ENCODE measurements at regions not wholly inside any gene's neighbourhood (a gene's known extent, or its start where the extent isn't known, plus 50 kb on each side); places are given as distances from the start of the nearest gene placed in this dataset.
"Not testable (repeated sequence)": the region's sequence is repeated elsewhere in the genome, so short reads cannot be mapped to it uniquely, and the experiment has no call there.

DNA sequence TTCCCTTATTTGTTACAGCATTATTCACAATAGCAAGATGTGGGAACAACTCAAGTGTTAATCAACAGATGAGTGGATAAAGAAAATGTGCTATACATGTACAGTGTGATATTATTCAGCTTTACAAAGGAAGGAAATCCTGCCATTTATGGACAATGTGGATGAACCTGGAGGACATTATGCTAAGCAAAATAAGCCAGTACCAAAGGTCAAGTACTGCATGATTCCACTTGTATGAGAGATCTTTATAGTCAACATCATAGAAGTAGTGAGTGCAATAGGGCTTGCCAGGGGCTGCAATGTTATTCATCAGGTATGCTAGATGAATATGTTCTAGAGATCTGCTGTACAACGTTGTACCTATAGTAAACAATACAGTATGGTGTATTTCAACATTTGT lies 138.5 kb upstream of the AGR3 start:
- no peak for DNase-seq

GRCh38 chr7:17021205-17021604 lies 139.4 kb upstream of the AGR3 start:
- DNase-seq: no peak

- no peak for DNase-seq
These were observed 141.1 kb upstream of the AGR3 start for GRCh38 chr7:17022920-17023319.

DNA sequence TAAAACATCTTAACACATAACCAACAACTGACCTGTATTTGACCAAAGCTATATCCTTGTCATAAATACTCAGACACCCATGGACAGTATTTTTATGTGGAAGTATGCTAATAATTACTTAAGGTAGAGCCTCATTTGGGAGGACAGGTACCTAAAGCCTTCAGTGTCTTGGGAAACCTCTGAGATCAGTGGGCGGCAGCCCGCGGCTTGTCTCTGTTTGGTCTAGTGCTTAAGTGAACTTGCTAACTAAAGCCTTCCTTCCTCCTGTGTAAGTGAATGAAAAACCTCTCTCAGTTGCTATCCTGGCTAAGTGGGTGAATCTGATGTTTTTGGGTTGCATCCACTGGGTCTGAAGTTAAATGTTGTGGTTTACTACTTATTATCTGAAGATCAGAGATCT lies 144.5 kb upstream of the AGR3 start:
- DNase-seq: no peak

- DNase-seq: no peak
These were observed 145.5 kb upstream of the AGR3 start for GRCh38 chr7:17027143-17027788.

GRCh38 chr7:17027789-17028152 lies 146.0 kb upstream of the AGR3 start:
- no peak for DNase-seq

DNA sequence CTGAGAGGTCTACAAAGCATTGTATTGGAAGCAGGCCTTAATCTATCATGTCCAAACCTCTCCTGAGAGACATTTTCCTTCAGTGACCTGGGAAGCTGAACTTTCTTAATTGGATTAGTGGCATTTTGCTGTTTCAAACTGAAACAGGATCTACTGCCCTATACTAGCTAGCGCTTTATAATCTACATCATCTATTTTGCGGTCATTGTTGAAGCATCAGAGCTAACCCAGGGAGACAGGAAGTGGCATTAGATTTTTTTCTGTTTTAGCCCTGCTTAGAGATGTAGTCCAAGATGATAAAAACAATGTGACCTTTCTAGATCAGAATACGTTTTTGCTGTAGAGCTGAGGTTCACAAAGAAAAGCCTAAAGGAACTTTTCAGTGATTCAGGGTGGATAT lies 147.4 kb upstream of the AGR3 start:
- DNase-seq: no peak

DNA sequence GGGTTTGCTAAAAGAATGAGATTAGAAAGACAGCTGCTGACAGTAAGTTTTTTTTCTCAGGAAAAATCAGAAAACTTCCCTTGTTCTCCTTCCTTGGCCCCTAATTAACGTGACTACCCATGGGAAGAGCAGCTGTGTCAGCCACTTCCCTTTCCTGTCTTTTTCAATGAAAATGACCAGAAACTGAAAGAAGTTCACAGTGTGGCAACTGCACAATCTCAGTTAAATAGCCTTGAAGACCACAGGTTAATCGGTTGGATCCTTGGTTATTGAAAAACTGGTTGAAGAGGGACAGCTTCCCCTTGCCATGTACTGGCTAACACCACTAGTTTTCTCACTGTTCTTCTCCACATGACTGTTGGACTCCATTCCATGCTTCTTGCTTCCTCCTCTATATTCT lies 148.8 kb upstream of the AGR3 start:
- peak; percentile 18 for DNase-seq

- no peak for DNase-seq
These were observed 150.2 kb upstream of the AGR3 start for GRCh38 chr7:17031906-17032551.

- DNase-seq: no peak
These were observed 151.5 kb upstream of the AGR3 start for GRCh38 chr7:17033245-17033644.

DNA sequence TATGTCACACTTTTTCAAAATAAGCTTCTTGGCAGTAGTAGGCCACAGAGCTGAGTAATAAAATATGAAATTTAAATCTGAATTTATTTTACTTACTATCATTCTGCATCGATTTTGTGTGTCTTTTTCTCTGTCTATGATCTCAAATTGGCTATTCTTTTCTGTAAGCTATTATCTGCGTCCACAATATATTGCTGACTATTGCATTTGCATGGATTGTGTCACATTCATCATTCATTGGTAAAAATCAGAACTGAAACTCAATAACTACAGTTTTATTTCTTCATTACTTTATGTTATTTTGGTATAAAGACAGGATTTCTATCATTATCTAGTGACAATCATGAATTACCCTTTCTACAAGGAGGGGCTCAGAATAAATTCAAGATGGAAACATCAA lies 154.8 kb upstream of the AGR3 start:
- no peak for DNase-seq

DNA sequence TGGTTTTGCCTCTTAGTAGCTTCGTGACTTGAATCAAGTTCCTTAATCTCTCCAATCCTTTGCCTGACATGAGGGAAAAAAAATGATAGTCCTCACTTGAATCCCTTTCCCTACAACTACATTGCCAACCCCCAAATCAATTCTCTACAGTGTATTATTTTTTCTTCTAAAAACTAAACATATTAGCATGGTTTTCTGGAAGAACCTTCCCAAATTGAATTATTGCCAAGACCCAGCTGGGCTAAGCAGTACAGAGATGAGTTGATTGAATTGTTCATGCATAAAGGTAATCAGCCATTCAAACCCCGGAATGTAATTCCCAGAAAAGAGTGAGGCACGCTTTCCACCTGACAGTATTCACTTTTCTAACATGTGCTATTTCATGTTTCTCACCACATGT lies 155.6 kb upstream of the AGR3 start:
- DNase-seq: no peak

DNA sequence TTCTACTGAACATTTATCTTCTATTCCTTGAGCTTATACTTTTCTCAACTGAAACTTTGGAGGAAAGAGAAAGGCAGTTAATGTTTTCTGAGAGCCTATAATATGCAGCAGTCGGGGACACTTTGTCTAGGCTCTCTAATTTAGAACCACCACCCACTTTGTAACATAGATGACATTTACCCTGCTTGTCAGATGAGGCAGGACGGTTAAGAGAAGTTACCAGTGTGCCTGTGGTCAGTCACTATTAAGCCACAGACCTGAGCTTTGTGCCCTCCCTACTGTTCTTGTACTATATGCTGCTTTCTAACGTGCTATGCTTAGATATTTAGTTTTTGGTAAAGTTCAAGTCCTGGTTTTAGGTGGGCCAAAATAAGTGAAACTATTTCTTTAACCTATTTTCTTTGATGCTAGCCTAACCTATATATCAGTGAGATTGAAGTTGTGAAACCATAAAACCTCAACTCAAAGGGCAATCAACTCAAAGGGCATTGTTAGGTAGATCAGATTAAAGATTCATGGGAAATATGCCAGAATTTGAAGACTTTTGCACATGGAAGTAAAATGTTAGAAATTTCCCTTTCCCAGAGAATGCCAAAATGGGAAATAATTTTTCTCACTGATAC lies 156.5 kb upstream of the AGR3 start:
- DNase-seq: no peak

DNA sequence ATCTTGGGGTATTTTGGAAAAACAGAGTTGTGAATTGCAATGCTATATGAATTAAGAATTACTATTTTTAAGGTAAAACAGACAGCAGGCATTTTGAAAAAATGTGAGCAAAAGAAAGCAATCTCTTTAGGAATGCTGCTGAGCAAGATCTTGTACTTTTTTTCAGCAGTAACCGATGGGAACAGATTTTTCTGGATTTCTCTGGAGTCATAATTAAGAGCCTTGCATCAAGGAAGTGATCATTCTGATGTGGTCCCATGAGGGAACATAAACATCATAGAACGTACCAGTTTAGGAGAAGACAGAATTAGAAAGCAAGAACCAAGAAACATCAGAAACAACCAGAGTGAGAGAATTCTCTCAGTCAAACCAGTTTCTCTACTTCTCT lies 157.0 kb upstream of the AGR3 start:
- no peak for DNase-seq

DNA sequence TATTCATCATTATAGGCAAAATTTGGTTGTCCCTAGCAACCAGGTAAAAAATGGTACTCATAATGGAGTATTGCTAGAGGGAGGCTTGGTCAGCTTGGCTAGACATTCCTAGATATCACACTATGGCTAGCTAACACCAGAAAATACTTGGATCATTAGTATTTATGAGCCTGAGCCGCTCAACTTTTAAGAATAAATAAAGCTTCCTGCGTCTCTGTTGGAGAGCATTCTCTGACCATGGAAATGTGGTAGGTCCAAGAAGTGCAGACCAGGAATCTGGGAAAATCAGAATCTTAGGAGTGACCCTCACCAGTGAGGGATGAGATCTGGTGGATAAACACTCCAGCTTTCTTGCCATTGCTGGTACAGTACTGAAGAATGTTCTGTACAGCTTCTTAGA lies 157.6 kb upstream of the AGR3 start:
- no peak for DNase-seq

- no peak for DNase-seq
These were observed 158.9 kb upstream of the AGR3 start for GRCh38 chr7:17040716-17041115.

DNA sequence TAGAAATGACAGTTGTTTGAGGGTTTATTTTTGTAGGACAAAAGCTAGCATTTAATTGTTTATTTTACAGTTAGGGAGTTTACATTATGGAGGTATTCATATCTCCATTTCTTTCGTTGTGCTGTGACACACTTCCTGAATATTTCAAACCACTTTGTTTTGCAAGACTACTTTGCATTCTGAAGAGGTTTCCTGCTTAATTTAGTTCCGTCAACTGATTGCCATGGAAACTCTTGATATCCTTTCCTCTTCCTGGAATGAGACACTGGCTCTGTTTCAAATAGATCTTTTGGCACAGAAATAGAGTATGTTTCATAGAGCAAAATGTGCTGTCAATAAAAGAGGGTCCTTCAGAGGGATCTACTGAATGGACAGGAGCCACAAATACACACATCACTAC lies 159.5 kb upstream of the AGR3 start:
- DNase-seq: peak; percentile 86

GRCh38 chr7:17042211-17042610 lies 160.4 kb upstream of the AGR3 start:
- no peak for DNase-seq

GRCh38 chr7:17043012-17043877 lies 161.5 kb upstream of the AGR3 start:
- DNase-seq: no peak

- no peak for DNase-seq
These were observed 162.6 kb upstream of the AGR3 start for GRCh38 chr7:17044396-17044795.

- DNase-seq: peak; percentile 20
These were observed 163.1 kb upstream of the AGR3 start for GRCh38 chr7:17044861-17045260.

DNA sequence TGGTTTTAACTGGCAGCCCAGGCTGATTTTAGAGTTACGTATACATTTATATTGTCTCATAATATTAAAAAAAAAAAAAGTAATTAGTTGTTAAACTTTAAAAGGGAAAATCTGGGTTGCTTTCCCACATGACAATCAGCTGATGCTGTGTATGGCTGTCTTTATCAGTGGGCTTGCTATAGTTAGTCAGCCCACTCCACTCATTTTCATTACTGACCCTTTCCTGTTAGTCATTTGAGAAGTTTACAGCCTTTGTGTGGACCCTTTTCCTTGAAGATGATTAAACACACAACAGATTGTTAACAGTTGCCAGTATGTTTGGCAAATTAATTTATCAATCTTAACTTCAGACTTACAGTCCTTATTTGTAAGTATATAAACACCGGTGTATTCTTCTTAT lies 164.5 kb upstream of the AGR3 start:
- DNase-seq: no peak

DNA sequence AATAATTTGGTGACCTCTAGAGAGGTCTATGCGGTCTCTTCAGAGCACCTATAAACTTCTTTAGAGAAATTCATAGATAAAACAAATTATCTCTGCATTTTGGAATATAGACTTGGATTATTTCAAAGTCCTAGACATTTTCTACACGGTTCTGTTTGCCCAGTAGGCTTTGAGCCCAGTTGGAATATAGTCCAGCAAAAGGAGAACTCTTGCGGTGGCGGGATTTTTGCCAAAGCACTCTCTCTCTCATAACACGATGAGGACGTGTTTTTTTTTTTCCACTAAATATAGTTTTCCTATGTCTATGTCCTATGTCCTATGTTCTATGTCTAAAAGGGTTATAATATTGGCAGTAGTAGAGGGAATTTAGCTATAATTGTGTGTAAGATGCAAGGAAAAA lies 164.9 kb upstream of the AGR3 start:
- DNase-seq: no peak

DNA sequence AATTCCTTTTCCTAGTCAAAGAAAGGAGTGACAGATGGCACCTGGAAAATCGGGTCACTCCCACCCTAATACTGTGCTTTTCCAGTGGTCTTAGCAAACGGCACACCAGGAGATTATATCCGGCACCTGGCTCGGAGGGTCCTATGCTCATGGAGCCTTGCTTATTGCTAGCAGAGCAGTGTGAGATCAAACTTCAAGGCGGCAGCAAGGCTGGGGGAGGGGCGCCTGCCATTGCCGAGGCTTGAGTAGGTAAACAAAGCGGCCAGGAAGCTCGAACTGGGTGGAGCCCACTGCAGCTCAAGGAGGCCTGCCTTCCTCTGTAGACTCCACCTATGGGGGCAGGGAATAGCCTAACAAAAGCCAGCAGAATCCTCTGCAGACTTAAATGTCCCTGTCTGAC lies 171.4 kb upstream of the AGR3 start:
- DNase-seq: not testable (repeated sequence)
